Ishikawa (cell line): ENCODE measurements at regions not wholly inside any gene's neighbourhood (a gene's known extent, or its start where the extent isn't known, plus 50 kb on each side); places are given as distances from the start of the nearest gene placed in this dataset.

Source experiments
- CEBPB ChIP-seq: IDR thresholded peaks from 2 replicates; pipeline ENCODE4 v1.6.1; 2012
- EGR1 ChIP-seq: IDR thresholded peaks from 2 replicates; pipeline ENCODE4 v1.6.1; 2012
- EP300 ChIP-seq: IDR thresholded peaks from 2 replicates; pipeline ENCODE4 v1.6.1; 2012; ENCODE audit warnings: borderline replicate concordance
- FOXM1 ChIP-seq: IDR thresholded peaks from 2 replicates; pipeline ENCODE4 v1.6.1; 2012; ENCODE audit warnings: low read depth, borderline replicate concordance
- MAX ChIP-seq: IDR thresholded peaks from 2 replicates; pipeline ENCODE4 v1.6.1; 2012
- TAF1 ChIP-seq: IDR thresholded peaks from 2 replicates; pipeline ENCODE4 v1.6.1; 2012; ENCODE audit warnings: low read depth, mild to moderate bottlenecking
- TEAD4 ChIP-seq: IDR thresholded peaks from 2 replicates; pipeline ENCODE4 v1.6.1; 2012

GRCh38 chr5:89857790-89858189 is 551.8 kb downstream of the CETN3 start:
- TF ChIP-seq EP300 (no peak), CEBPB (no peak), FOXM1 (no peak), MAX (no peak), EGR1 (no peak), TEAD4 (no peak), TAF1 (no peak)
